Keratinocyte (primary cell): ENCODE measurements at regions not wholly inside any gene's neighbourhood (a gene's known extent, or its start where the extent isn't known, plus 50 kb on each side); places are given as distances from the start of the nearest gene placed in this dataset.
"Not testable (repeated sequence)": the region's sequence is repeated elsewhere in the genome, so short reads cannot be mapped to it uniquely, and the experiment has no call there.

Experiments used
- DNase-seq: peaks from one replicate; pipeline ENCODE4 v3.0.0-alpha.2; 2011; ENCODE audit warnings: low read depth, missing footprints, low spot score
- FAIRE-seq: peaks from 2 replicates; lab custom pipeline; 2011; peaks lifted over from hg19 to GRCh38; lab: Jason Lieb, UNC
- H2AFZ ChIP-seq: 2 replicates; pipeline ENCODE4 v1.6.0; 2012; ENCODE audit warnings: low read length, control low read depth, inconsistent platforms; ENCODE audit not compliant: control insufficient read depth
- H3K27ac ChIP-seq: 2 replicates; pipeline ENCODE4 v1.5.1; 2011; ENCODE audit warnings: low read length; ENCODE audit not compliant: control insufficient read depth, insufficient read depth
- H3K27me3 ChIP-seq: 3 replicates; pipeline ENCODE4 v1.6.0; 2011; ENCODE audit warnings: low read length; ENCODE audit not compliant: control insufficient read depth, insufficient read depth; ENCODE audit errors: extremely low read depth
- H3K36me3 ChIP-seq, 2 experiments: 2 replicates in 1 of 2; 3 replicates in 1 of 2; pipeline ENCODE4 v1.5.1; 2011; ENCODE audit warnings: low read length in 2 of 2, mild to moderate bottlenecking in 1 of 2; ENCODE audit not compliant: control insufficient read depth in 2 of 2, insufficient read depth in 2 of 2; ENCODE audit errors: extremely low read depth in 1 of 2
- H3K4me1 ChIP-seq: 3 replicates; pipeline ENCODE4 v1.5.1; 2011; ENCODE audit warnings: low read length; ENCODE audit not compliant: control insufficient read depth, insufficient read depth; ENCODE audit errors: extremely low read depth
- H3K4me2 ChIP-seq: 3 replicates; pipeline ENCODE4 v1.6.0; 2011; ENCODE audit warnings: low read depth, low read length; ENCODE audit not compliant: control insufficient read depth, insufficient read depth; ENCODE audit errors: extremely low read depth
- H3K4me3 ChIP-seq, 3 experiments: fragments of 200-600 bp in 1 of 3; sonication (generic) in 1 of 3; 2 replicates in 2 of 3; 3 replicates in 1 of 3; pipeline ENCODE4 v1.5.1; 2011 to 2016; ENCODE audit warnings: low read length in 3 of 3, mild to moderate bottlenecking in 3 of 3, control low read depth in 2 of 3, inconsistent platforms in 1 of 3, low read depth in 1 of 3, mixed read lengths in 1 of 3, mixed run types in 1 of 3, moderate library complexity in 1 of 3; ENCODE audit not compliant: control insufficient read depth in 2 of 3, insufficient read depth in 2 of 3; ENCODE audit errors: extremely low read depth in 1 of 3
- H3K79me2 ChIP-seq: 2 replicates; pipeline ENCODE4 v1.6.0; 2012; ENCODE audit warnings: low read length; ENCODE audit not compliant: control insufficient read depth, insufficient read depth
- H3K9ac ChIP-seq: 3 replicates; pipeline ENCODE4 v1.6.0; 2011; ENCODE audit warnings: low read length; ENCODE audit not compliant: control insufficient read depth, insufficient read depth; ENCODE audit errors: extremely low read depth
- H3K9me1 ChIP-seq: 3 replicates; pipeline ENCODE4 v1.6.0; 2011; ENCODE audit warnings: low read length; ENCODE audit not compliant: control insufficient read depth, insufficient read depth; ENCODE audit errors: extremely low read depth
- H3K9me3 ChIP-seq: 2 replicates; pipeline ENCODE4 v1.5.1; 2012; ENCODE audit warnings: low read depth, low read length; ENCODE audit not compliant: control insufficient read depth
- H4K20me1 ChIP-seq: 3 replicates; pipeline ENCODE4 v1.6.0; 2011; ENCODE audit warnings: low read length; ENCODE audit not compliant: control insufficient read depth, insufficient read depth; ENCODE audit errors: extremely low read depth
- CTCF ChIP-seq, 3 experiments: IDR thresholded peaks in 1 of 3; conservative IDR thresholded peaks in 1 of 3; optimal IDR thresholded peaks in 1 of 3; 2 replicates in 2 of 3; 3 replicates in 1 of 3; pipeline versions ENCODE3 to v1.5.1; 2011; ENCODE audit warnings: low read length in 3 of 3, mild to moderate bottlenecking in 3 of 3, moderate library complexity in 2 of 3, control low read depth in 1 of 3, inconsistent platforms in 1 of 3; ENCODE audit not compliant: insufficient read depth in 2 of 3; ENCODE audit errors: extremely low read depth in 1 of 3
- EZH2 ChIP-seq: IDR thresholded peaks from one replicate; pipeline ENCODE4 v1.6.1; 2012; ENCODE audit warnings: inconsistent platforms, mild to moderate bottlenecking, low read length, moderate library complexity
- dilution Hi-C: fragments of 300-500 bp; cut with MboI; formaldehyde crosslinking; loops from one replicate; pipeline ENCODE4 v1.7.0; 2020; ENCODE audit warnings: low sequenced_read_pairs; ENCODE audit not compliant: extremely low pct_ligation_motif_present

GRCh38 chr14:106622200-106622745 is 1095.9 kb downstream of the TMEM121 start:
- H3K9me1 ChIP-seq, result no peaks in the 10 kb centered on the region
- H4K20me1 ChIP-seq, result no peaks in the 10 kb centered on the region
- H3K4me1 ChIP-seq, result no peaks in the 10 kb centered on the region
- H2AFZ ChIP-seq, result no peak overlapping the region
- TF ChIP-seq EZH2 (no peak), CTCF (optimal IDR thresholded peaks at IDR 0.05 in 1 of 3, IDR thresholded peaks at IDR 0.05 in 1 of 3, conservative IDR thresholded peaks at IDR 0.05 in 1 of 3; ENCODE audit: extremely low read depth in 1 of 3, insufficient read depth in 2 of 3, low read length in 3 of 3) (no peak)
- H3K79me2 ChIP-seq, result no peaks in the 10 kb centered on the region
- no peak overlapping the region for H3K27ac ChIP-seq
- no peak overlapping the region for H3K4me3 ChIP-seq
- DNase-seq, result no peak
- H3K9me3 ChIP-seq, result no peaks in the 10 kb centered on the region
- H3K27me3 ChIP-seq, result no peaks in the 10 kb centered on the region
- dilution Hi-C loops, result no loop called here
- H3K9ac ChIP-seq, result no peak overlapping the region
- FAIRE-seq, result no peak
- H3K36me3 ChIP-seq, result no peaks in the 10 kb centered on the region
- no peak overlapping the region for H3K4me2 ChIP-seq

GRCh38 chr14:106625186-106625585 is 1098.8 kb downstream of the TMEM121 start:
- no peak overlapping the region for H3K9ac ChIP-seq
- dilution Hi-C loops, result no loop called here

GRCh38 chr14:106626469-106626868 is 1100.1 kb downstream of the TMEM121 start:
- H3K4me3 ChIP-seq, H2AFZ ChIP-seq, H3K9me1 ChIP-seq, FAIRE-seq, H3K36me3 ChIP-seq, H3K4me2 ChIP-seq, H3K79me2 ChIP-seq, H3K27me3 ChIP-seq, dilution Hi-C loops, DNase-seq, H3K9ac ChIP-seq, H4K20me1 ChIP-seq, H3K4me1 ChIP-seq, H3K9me3 ChIP-seq, H3K27ac ChIP-seq: not testable (repeated sequence)

More at GRCh38 chr14:106625186-106625585, 1098.8 kb downstream of the TMEM121 start:
- H3K27ac ChIP-seq, result no peak overlapping the region
- H3K4me2 ChIP-seq, result no peak overlapping the region
- H3K27me3 ChIP-seq, result no peaks in the 10 kb centered on the region
- no peak for FAIRE-seq
- H3K36me3 ChIP-seq, result no peaks in the 10 kb centered on the region
- no peak for DNase-seq
- H3K9me1 ChIP-seq, result no peaks in the 10 kb centered on the region
- no peak overlapping the region for H2AFZ ChIP-seq
- no peak overlapping the region for H3K4me3 ChIP-seq
- H3K9me3 ChIP-seq, result no peaks in the 10 kb centered on the region
- no peak for TF ChIP-seq EZH2
- TF ChIP-seq CTCF (optimal IDR thresholded peaks at IDR 0.05 in 1 of 3, IDR thresholded peaks at IDR 0.05 in 1 of 3, conservative IDR thresholded peaks at IDR 0.05 in 1 of 3; ENCODE audit: extremely low read depth in 1 of 3, insufficient read depth in 2 of 3, low read length in 3 of 3), result no peak
- H3K4me1 ChIP-seq, result no peaks in the 10 kb centered on the region
- H3K79me2 ChIP-seq, result no peaks in the 10 kb centered on the region
- H4K20me1 ChIP-seq, result no peaks in the 10 kb centered on the region

- H3K4me2 ChIP-seq, H3K36me3 ChIP-seq, H3K27me3 ChIP-seq, H3K4me3 ChIP-seq, H3K4me1 ChIP-seq, H2AFZ ChIP-seq, FAIRE-seq, H3K9me1 ChIP-seq, DNase-seq, H3K9ac ChIP-seq, H3K27ac ChIP-seq, H3K79me2 ChIP-seq, H4K20me1 ChIP-seq, H3K9me3 ChIP-seq, dilution Hi-C loops: not testable (repeated sequence)
Measured at GRCh38 chr14:106626942-106627588, 1100.7 kb downstream of the TMEM121 start.
